ENCODE measurements at regions not wholly inside any gene's neighbourhood (a gene's known extent, or its start where the extent isn't known, plus 50 kb on each side); places are given as distances from the start of the nearest gene placed in this dataset.

DNA sequence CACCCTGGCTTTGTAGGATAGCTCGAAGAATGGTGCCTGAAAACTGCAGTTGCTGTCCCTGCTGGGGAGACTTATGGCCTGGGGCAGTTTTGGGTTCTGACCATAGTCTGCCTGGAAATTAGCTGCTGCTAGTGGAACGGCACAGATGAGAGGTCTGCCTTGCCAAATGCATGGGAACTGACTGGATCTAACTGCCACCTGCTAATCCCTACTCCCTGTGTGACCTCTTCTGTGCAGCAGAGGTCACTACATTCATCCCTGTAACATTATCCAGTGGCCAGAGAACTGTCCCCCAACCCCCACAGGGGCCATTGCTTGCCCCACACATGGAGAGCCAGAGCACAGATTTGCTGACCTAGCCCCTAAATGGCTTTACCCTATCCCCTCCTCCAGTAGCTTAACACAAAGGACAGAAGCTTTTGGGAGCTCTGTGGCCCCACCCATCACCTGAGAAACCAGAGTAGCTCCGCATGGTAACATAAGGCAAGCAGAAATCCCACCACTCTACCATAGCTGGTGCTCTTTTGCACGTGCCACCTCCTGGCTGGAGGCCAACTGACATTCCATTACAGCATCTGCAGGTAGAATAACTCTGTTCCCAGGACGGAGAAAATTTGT lies 840.0 kb downstream of the EPHA3 start:
- H2AFZ ChIP-seq (ENCODE audit: low read length), result peak overlapping the region; percentile 27
- no peaks in the 10 kb centered on the region for H3K9me3 ChIP-seq (replicated peaks in 1 of 2; ENCODE audit: control insufficient read depth in 2 of 2, insufficient read depth in 1 of 2, low read depth in 1 of 2, low read length in 2 of 2)
- no peak overlapping the region for H2BK5ac ChIP-seq (ENCODE audit: low read length)
- H3K9ac ChIP-seq (ENCODE audit: low read depth, low read length, poor library complexity), result no peak overlapping the region
- H3K14ac ChIP-seq (ENCODE audit: low read length), result no peak overlapping the region
- H3K36me3 ChIP-seq (replicated peaks in 1 of 2; ENCODE audit: control insufficient read depth in 2 of 2, insufficient read depth in 2 of 2, low read length in 2 of 2), result no peaks in the 10 kb centered on the region
- no peak overlapping the region for H4K8ac ChIP-seq (ENCODE audit: low read depth, low read length)
- H3K27ac ChIP-seq (replicated peaks; ENCODE audit: low read length), result no peak overlapping the region
- WGBS, 2 donors (ENCODE audit: extremely low coverage in 2 of 2, insufficient read length in 2 of 2, insufficient replicate concordance in 1 of 2), result no CpG with 5 or more reads among the region's 5 CpGs
- peak overlapping the region in 1 of 2 donors; percentile 44 for H3K4me3 ChIP-seq (ENCODE audit: low read length in 2 of 2)
- DNase-seq (ENCODE audit: low spot score), result no peak
- H3K79me1 ChIP-seq (ENCODE audit: low read depth, low read length), result peaks cover 2% of the 10 kb centered on the region
- H2AK5ac ChIP-seq (ENCODE audit: low read depth, low read length), result peak overlapping the region; percentile 70
- H2BK12ac ChIP-seq (ENCODE audit: low read length), result no peak overlapping the region
- H3K4ac ChIP-seq (ENCODE audit: low read length), result no peak overlapping the region
- no peaks in the 10 kb centered on the region for H3K27me3 ChIP-seq (ENCODE audit: control insufficient read depth in 3 of 3, insufficient read depth in 3 of 3, low read depth in 1 of 3, low read length in 3 of 3)
- H2BK120ac ChIP-seq (ENCODE audit: low read depth, low read length), result no peak overlapping the region
- no peak overlapping the region for H2BK15ac ChIP-seq (ENCODE audit: low read length)
- H3K4me2 ChIP-seq (ENCODE audit: insufficient read depth, low read length, poor library complexity, severe bottlenecking), result no peak overlapping the region
- no peak overlapping the region for H4K91ac ChIP-seq (ENCODE audit: low read depth, low read length, poor library complexity)
- H3K23ac ChIP-seq (ENCODE audit: low read depth, low read length, poor library complexity), result no peak overlapping the region
- peak overlapping the region; percentile 87 for H3K18ac ChIP-seq (ENCODE audit: low read length)
- peaks cover 0 to 4% of the 10 kb centered on the region in 2 donors for H3K4me1 ChIP-seq (ENCODE audit: control insufficient read depth in 2 of 2, insufficient read depth in 1 of 2, low read depth in 1 of 2, low read length in 2 of 2)

DNA sequence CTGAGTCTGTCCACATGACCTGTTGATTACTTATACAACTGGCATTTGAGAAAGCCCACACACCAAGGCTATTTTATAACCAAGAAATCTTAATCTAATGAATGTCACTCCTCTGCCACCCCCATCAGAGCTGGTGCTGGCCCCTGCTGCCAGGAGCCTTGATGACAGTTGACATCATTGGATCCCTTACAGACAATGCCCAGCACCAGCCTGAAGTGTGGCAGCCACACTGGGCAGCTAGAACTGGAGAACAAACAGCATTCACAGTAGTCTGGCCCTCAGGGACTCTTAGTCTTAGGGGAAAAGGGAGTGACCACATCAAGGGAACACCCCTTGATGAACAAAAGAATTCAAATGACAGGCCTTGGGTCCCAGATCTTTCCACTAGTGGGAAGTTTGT lies 840.6 kb downstream of the EPHA3 start:
- peaks cover 0 to 4% of the 10 kb centered on the region in 2 donors for H3K4me1 ChIP-seq (ENCODE audit: control insufficient read depth in 2 of 2, insufficient read depth in 1 of 2, low read depth in 1 of 2, low read length in 2 of 2)
- H3K4me2 ChIP-seq (ENCODE audit: insufficient read depth, low read length, poor library complexity, severe bottlenecking), result no peak overlapping the region
- no peaks in the 10 kb centered on the region for H3K36me3 ChIP-seq (replicated peaks in 1 of 2; ENCODE audit: control insufficient read depth in 2 of 2, insufficient read depth in 2 of 2, low read length in 2 of 2)
- no peak overlapping the region for H3K27ac ChIP-seq (replicated peaks; ENCODE audit: low read length)
- H3K27me3 ChIP-seq (ENCODE audit: control insufficient read depth in 3 of 3, insufficient read depth in 3 of 3, low read depth in 1 of 3, low read length in 3 of 3), result no peaks in the 10 kb centered on the region
- H3K79me1 ChIP-seq (ENCODE audit: low read depth, low read length), result peaks cover 2% of the 10 kb centered on the region
- no peak overlapping the region for H3K9ac ChIP-seq (ENCODE audit: low read depth, low read length, poor library complexity)
- H3K23ac ChIP-seq (ENCODE audit: low read depth, low read length, poor library complexity), result no peak overlapping the region
- no peak overlapping the region for H3K18ac ChIP-seq (ENCODE audit: low read length)
- H3K14ac ChIP-seq (ENCODE audit: low read length), result no peak overlapping the region
- no peak overlapping the region for H2BK12ac ChIP-seq (ENCODE audit: low read length)
- no peak overlapping the region for H2AFZ ChIP-seq (ENCODE audit: low read length)
- no peak for DNase-seq (ENCODE audit: low spot score)
- no peak overlapping the region for H2BK5ac ChIP-seq (ENCODE audit: low read length)
- no peak overlapping the region for H2AK5ac ChIP-seq (ENCODE audit: low read depth, low read length)
- no peaks in the 10 kb centered on the region for H3K9me3 ChIP-seq (replicated peaks in 1 of 2; ENCODE audit: control insufficient read depth in 2 of 2, insufficient read depth in 1 of 2, low read depth in 1 of 2, low read length in 2 of 2)
- H2BK15ac ChIP-seq (ENCODE audit: low read length), result no peak overlapping the region
- no peak overlapping the region for H2BK120ac ChIP-seq (ENCODE audit: low read depth, low read length)
- no peak overlapping the region for H3K4me3 ChIP-seq (ENCODE audit: low read length in 2 of 2)
- no peak overlapping the region for H4K8ac ChIP-seq (ENCODE audit: low read depth, low read length)
- no peak overlapping the region for H3K4ac ChIP-seq (ENCODE audit: low read length)
- no peak overlapping the region for H4K91ac ChIP-seq (ENCODE audit: low read depth, low read length, poor library complexity)

DNA sequence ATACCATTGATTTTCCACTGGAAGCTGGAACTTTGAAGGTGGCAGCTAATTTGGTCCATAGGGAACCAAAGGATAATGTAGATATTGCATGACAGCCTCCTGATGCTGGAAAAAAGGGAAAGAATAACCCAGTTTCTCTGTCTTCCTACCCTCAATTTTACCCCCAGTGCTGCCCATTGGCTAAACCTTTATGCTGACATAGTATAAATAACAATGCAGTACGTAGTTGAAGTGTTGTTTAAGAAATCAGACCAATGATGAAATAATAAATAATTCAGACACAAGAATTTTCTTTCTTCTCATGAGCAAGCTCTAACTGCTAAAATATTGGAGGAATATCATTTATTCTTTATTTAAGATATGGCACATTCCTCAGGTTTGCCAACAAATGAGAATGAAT lies 843.4 kb downstream of the EPHA3 start:
- no peak overlapping the region for H3K18ac ChIP-seq (ENCODE audit: low read length)
- H3K4me1 ChIP-seq (ENCODE audit: control insufficient read depth in 2 of 2, insufficient read depth in 1 of 2, low read depth in 1 of 2, low read length in 2 of 2), result peaks cover 0 to 4% of the 10 kb centered on the region in 2 donors
- H2BK12ac ChIP-seq (ENCODE audit: low read length), result no peak overlapping the region
- H3K9me3 ChIP-seq (replicated peaks in 1 of 2; ENCODE audit: control insufficient read depth in 2 of 2, insufficient read depth in 1 of 2, low read depth in 1 of 2, low read length in 2 of 2), result no peaks in the 10 kb centered on the region
- H4K8ac ChIP-seq (ENCODE audit: low read depth, low read length), result no peak overlapping the region
- H3K4me2 ChIP-seq (ENCODE audit: insufficient read depth, low read length, poor library complexity, severe bottlenecking), result no peak overlapping the region
- DNase-seq (ENCODE audit: low spot score), result no peak
- peaks cover 2% of the 10 kb centered on the region for H3K79me1 ChIP-seq (ENCODE audit: low read depth, low read length)
- H3K27me3 ChIP-seq (ENCODE audit: control insufficient read depth in 3 of 3, insufficient read depth in 3 of 3, low read depth in 1 of 3, low read length in 3 of 3), result no peaks in the 10 kb centered on the region
- no peak overlapping the region for H3K23ac ChIP-seq (ENCODE audit: low read depth, low read length, poor library complexity)
- no peak overlapping the region for H2BK15ac ChIP-seq (ENCODE audit: low read length)
- WGBS, 2 donors (ENCODE audit: extremely low coverage in 2 of 2, insufficient read length in 2 of 2, insufficient replicate concordance in 1 of 2), result no CpG with 5 or more reads among the region's 1 CpG
- H4K91ac ChIP-seq (ENCODE audit: low read depth, low read length, poor library complexity), result no peak overlapping the region
- no peak overlapping the region for H3K14ac ChIP-seq (ENCODE audit: low read length)
- H3K27ac ChIP-seq (replicated peaks; ENCODE audit: low read length), result no peak overlapping the region
- H2AK5ac ChIP-seq (ENCODE audit: low read depth, low read length), result no peak overlapping the region
- no peak overlapping the region for H2BK5ac ChIP-seq (ENCODE audit: low read length)
- H3K9ac ChIP-seq (ENCODE audit: low read depth, low read length, poor library complexity), result no peak overlapping the region
- H2AFZ ChIP-seq (ENCODE audit: low read length), result no peak overlapping the region
- no peak overlapping the region for H3K4ac ChIP-seq (ENCODE audit: low read length)
- no peak overlapping the region for H3K4me3 ChIP-seq (ENCODE audit: low read length in 2 of 2)
- H2BK120ac ChIP-seq (ENCODE audit: low read depth, low read length), result no peak overlapping the region
- H3K36me3 ChIP-seq (replicated peaks in 1 of 2; ENCODE audit: control insufficient read depth in 2 of 2, insufficient read depth in 2 of 2, low read length in 2 of 2), result no peaks in the 10 kb centered on the region

DNA sequence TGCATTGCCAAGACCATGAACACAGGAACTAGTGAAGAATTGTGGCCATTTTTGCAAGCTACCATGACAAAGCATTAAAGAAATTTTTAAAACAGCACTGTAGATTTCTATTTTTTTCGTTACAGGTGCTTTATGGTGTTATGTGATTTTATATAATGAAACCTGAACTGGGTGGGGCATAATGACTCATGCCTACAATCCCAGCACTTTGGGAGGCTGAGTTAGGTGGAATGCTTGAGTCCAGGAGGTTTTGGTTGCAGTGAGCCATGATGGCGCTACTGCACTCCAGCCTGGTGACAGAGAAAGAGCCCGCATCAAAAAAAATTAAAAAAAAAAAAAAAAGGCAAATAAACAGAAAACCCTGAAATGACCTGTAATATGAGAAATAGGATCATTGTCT lies 846.7 kb downstream of the EPHA3 start:
- Histone ChIP-seq H3K79me1 (ENCODE audit: low read depth, low read length) (no peaks in the 10 kb centered on the region), H2BK15ac (ENCODE audit: low read length) (no peak overlapping the region), H3K27me3 (ENCODE audit: control insufficient read depth in 3 of 3, insufficient read depth in 3 of 3, low read depth in 1 of 3, low read length in 3 of 3) (no peaks in the 10 kb centered on the region), H3K36me3 (replicated peaks in 1 of 2; ENCODE audit: control insufficient read depth in 2 of 2, insufficient read depth in 2 of 2, low read length in 2 of 2) (no peaks in the 10 kb centered on the region), H2BK5ac (ENCODE audit: low read length) (no peak overlapping the region), H3K4me1 (ENCODE audit: control insufficient read depth in 2 of 2, insufficient read depth in 1 of 2, low read depth in 1 of 2, low read length in 2 of 2) (no peaks in the 10 kb centered on the region), H2BK12ac (ENCODE audit: low read length) (no peak overlapping the region), H4K8ac (ENCODE audit: low read depth, low read length) (no peak overlapping the region), H3K27ac (replicated peaks; ENCODE audit: low read length) (no peak overlapping the region), H3K4ac (ENCODE audit: low read length) (no peak overlapping the region), H3K9me3 (replicated peaks in 1 of 2; ENCODE audit: control insufficient read depth in 2 of 2, insufficient read depth in 1 of 2, low read depth in 1 of 2, low read length in 2 of 2) (no peaks in the 10 kb centered on the region), H3K9ac (ENCODE audit: low read depth, low read length, poor library complexity) (no peak overlapping the region), H2AFZ (ENCODE audit: low read length) (no peak overlapping the region), H3K14ac (ENCODE audit: low read length) (no peak overlapping the region), H3K4me3 (ENCODE audit: low read length in 2 of 2) (no peak overlapping the region), H4K91ac (ENCODE audit: low read depth, low read length, poor library complexity) (no peak overlapping the region), H2BK120ac (ENCODE audit: low read depth, low read length) (no peak overlapping the region), H3K4me2 (ENCODE audit: insufficient read depth, low read length, poor library complexity, severe bottlenecking) (no peak overlapping the region), H3K23ac (ENCODE audit: low read depth, low read length, poor library complexity) (no peak overlapping the region), H2AK5ac (ENCODE audit: low read depth, low read length) (no peak overlapping the region), H3K18ac (ENCODE audit: low read length) (no peak overlapping the region)
- DNase-seq (ENCODE audit: low spot score), result no peak
- no CpG with 5 or more reads among the region's 3 CpGs for WGBS, 2 donors (ENCODE audit: extremely low coverage in 2 of 2, insufficient read length in 2 of 2, insufficient replicate concordance in 1 of 2)
